HG03175 (cell line): ENCODE measurements at regions not wholly inside any gene's neighbourhood (a gene's known extent, or its start where the extent isn't known, plus 50 kb on each side); places are given as distances from the start of the nearest gene placed in this dataset.
A peak's percentile ranks its signal among the peaks of the same experiment; 100 is the strongest.

Source experiments
- ATAC-seq: cut with Tn5 transposase; IDR thresholded peaks from one replicate; pipeline ENCODE4 v1.9.1; 2021; ENCODE audit warnings: mild to moderate bottlenecking, moderate library complexity; ENCODE audit not compliant: unreplicated experiment

DNA sequence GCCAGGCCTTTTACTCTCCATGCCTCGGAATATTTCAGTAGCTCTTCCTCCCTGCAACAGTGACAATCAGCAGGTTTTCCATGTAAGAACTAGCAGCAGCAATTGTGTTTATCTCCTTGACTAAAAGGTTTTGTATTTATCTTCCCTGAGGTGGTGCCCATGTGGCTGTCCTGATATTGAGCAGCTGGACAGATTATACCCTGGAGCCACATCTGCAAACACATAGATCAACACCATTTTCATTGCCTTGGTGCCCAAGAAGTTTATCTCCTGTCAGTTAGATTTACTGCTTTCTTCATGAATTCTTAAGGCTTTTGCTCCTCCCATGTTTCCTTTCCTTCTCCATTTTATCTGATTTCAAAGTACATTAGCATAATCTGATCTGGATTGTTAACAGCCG, 378.4 kb downstream of the SPATA31D1 start:
- ATAC-seq, result no peak

- no peak for ATAC-seq
Observed at GRCh38 chr9:82367929-82368328, 379.4 kb downstream of the SPATA31D1 start.

DNA sequence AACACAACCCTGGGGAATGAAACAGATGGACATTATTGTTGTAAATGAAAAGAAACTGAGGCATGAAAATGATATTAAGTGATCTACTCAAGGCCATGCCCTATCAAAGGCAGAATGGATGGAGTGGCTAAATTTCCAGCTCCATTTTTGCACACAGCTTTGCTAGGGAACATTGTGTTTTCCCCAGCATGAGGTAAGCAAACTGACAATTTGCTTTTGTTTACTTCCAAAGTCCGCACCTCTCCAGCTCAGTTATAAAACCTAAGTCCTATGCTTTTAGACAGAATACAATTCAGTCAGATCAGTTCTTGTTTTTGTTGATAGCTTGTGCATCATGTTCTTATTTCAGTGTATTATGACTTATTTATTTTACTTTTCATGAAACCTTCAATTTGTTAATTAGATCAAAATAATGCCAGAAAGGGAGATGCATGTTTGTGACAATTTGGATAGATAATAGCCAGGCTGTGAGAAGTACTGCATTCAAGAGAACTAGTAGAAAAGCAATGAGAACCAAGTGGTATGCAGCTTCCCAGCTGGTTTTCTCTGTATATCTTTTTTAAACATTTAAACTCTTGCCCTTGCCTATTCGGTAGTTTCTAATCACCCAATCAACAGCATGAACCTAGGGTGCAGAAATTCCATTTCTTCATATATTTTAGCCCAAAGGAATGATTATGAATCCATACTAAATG, 380.8 kb downstream of the SPATA31D1 start:
- ATAC-seq, result no peak

- no peak for ATAC-seq
Observed at GRCh38 chr9:82375041-82375440, 386.5 kb downstream of the SPATA31D1 start.

GRCh38 chr9:82376677-82377232, 388.2 kb downstream of the SPATA31D1 start:
- no peak for ATAC-seq

DNA sequence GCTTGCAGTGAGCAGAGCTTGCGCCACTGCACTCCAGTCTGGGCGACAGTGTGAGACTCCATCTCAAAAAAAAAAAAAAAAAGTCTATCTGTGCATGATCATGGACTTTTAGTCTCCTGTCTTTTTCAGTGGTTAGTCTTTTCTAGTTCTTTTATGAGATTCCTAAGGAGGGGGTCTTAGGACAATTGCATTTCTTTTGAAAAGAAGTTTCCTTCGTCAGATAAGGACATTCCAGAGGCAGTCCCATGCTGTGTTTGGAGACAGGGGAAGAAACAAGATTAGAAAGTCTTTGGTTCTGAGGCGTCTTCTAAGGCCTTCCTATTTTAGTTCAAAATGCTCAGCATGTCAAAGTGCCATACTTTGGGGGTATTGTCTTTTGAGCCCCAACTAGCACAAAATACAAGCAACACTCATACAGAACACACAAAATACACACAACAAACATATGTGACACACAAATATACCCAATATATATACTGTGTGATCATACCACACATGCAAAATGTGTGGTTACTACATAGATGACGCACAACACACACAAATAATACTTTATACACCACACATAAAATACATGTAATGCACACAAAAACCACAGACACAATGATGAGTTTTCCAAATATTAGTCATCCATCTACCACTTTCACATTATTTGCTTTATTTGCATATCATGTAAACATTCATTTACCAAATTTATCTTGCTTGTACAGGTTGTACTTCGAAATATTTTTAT, 394.5 kb downstream of the SPATA31D1 start:
- ATAC-seq, result no peak

DNA sequence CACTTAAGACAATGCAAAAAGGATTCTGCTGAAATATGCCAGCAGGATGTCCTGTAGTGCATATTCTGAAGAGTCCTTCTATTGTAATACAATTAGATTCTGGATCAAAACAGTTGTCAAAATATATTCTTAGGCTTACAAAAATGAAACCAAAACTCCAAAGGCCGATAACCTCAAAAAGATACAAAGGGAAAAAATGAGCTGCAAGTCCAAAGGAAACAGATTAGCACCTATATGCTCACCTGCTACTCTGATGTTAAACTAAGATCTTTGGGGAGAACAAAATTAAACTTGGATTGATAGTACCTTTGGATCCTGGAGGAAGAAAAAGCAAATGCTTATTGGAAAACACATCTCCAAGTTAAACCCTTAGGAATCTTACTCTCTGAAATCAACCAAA, 397.1 kb downstream of the SPATA31D1 start:
- ATAC-seq, result no peak

DNA sequence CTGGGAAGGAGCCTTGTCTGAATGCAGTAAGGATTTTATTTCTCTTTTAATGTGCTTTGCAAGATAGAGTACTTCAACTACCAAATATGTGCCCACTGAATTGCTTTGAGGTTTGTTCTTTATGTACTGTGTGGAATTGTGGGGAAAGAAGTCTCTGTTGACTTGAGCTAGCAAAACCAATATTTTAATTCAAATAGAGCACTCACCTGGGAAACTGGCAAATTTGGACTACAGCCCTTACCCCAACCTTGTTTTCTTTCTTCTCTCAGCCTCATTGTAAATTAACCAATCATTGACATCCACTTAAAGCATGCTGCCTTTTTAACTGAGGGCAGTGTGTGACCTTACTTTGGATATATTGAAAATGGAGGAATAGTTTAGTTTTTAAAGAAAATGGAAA, 409.0 kb downstream of the SPATA31D1 start:
- no peak for ATAC-seq

DNA sequence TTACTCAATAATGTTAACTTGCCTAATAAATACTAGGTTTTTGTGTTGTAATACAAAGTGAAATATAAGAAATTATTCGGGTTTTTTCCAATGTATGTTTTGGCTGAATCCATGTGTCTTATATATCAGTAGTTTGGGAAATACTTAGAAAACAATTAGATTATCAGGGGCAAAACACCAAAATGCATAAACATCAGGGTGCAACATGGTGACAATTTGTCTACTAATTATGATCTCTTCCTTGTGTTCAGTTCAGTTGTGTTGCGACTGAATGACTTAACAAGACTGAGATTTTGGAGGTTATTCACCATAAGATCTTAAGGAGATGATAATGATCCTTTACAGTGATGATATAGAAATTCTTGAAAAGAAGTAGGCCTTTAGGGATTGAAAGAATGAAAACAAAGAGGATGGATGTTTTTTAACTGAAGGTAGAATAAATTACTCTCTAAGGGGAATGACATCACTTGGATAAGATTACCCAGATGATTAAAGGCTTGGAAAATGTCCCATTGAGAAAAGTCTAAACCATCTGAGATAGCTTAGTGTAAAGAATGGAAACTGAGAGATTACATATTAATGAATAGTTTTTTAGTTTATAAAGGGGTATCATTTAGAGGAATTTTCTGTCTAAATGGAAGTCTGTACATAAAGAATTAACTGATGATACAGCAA, 415.8 kb downstream of the SPATA31D1 start:
- no peak for ATAC-seq

DNA sequence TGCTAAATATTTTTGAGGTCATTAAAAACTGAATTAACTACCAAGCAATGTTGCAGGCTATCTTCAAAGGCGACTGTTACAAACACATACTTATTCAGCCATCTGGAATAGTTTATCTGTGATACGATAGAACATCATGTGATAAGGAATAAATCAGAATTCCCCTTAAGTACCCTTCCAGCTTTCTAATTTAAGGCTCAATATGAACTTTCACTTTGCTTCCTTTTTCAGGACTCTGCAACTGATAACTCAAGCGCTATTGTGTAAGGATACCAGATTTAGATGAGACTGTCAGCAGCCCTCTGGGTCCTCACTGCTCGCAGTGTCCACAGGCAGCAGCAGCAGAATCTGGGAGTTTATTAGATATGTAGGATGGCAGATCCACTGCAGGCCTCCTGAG, 416.3 kb downstream of the SPATA31D1 start:
- ATAC-seq, result no peak

DNA sequence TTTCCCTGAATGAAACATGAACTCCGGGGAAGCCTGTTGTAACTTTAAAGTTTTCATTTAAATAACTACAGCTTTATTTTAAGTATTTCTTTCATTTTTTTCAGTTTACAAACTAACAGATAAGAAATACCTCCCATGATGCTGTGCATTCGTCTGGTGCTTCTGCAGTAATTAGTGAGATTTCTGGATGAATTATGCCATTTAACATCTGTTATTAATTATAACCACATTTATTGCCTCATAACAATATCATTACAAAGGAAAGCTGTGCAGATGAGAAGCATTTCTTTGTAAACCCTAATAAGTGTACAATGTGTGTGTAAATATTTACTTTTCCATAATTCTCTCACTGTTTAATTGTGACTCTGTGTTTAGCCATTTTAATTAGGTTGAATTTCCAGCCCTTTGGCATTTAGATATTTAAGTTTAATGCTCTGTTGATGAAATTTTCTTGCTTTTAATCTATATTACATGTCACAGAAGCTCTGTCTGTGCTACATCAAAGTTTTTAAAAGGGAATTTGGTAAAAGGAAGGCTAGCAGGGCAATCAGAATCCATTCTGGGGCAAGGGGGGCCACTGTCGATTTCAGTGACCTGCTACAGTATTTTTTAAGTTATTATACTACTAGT, 418.0 kb downstream of the SPATA31D1 start:
- no peak for ATAC-seq

DNA sequence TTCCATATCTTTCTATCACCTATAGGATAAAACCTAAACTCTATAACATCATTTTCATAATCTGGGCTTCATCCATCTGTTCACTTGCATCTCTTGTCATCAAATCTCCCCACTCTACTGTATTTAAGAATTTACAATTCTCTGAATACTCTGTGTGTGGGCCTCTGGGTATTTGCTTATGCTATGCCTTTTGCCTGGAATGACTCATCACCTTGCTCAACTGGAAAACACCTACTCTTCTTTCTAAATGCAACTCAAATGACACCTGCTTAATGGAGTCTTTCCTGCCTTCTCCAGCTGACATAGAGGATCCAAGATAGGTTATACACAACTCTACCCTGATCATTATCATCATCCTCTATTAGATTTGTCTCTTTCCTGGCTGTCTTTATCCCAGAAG, 421.7 kb downstream of the SPATA31D1 start:
- ATAC-seq, result peak; percentile 88

DNA sequence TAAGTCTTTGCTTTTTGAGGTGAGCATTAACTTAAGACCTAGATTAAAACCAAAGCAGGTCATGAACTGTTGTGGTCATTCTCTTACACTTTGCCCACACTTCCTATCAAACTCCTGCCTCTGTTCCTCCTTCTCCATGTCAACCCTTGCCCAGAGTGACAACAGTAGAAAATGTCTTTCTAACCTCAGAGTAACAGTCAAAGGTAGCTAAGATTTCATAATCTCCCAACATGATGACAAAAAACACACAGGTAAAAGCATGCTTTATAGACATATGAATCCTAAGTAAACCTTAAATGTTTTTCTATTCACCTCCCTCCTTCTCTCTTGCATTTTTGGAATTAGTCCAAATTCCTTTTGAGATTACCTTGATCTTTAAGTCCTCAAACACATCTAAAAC, 422.3 kb downstream of the SPATA31D1 start:
- no peak for ATAC-seq

GRCh38 chr9:82412586-82413305, 424.2 kb downstream of the SPATA31D1 start:
- ATAC-seq, result no peak

DNA sequence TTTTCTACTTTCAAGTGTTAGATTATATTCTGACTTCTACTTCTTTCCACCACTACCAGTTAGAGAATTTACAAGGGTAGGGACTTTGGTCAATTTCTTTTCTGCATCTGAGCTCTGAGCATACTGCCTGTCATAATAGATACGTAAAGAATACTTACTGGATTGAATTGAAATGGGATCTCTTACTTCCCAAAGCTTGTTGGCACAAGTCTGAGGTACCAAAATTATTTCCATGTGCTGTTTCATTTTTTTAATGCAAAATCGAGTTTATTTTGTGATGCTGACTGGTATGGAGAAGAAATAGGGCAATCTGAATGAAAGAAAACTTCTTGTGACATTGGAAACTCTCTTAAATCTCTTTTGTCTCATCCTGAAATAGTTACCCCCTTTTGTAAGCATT, 428.9 kb downstream of the SPATA31D1 start:
- no peak for ATAC-seq

- no peak for ATAC-seq
Observed at GRCh38 chr9:82418334-82418733, 429.8 kb downstream of the SPATA31D1 start.

DNA sequence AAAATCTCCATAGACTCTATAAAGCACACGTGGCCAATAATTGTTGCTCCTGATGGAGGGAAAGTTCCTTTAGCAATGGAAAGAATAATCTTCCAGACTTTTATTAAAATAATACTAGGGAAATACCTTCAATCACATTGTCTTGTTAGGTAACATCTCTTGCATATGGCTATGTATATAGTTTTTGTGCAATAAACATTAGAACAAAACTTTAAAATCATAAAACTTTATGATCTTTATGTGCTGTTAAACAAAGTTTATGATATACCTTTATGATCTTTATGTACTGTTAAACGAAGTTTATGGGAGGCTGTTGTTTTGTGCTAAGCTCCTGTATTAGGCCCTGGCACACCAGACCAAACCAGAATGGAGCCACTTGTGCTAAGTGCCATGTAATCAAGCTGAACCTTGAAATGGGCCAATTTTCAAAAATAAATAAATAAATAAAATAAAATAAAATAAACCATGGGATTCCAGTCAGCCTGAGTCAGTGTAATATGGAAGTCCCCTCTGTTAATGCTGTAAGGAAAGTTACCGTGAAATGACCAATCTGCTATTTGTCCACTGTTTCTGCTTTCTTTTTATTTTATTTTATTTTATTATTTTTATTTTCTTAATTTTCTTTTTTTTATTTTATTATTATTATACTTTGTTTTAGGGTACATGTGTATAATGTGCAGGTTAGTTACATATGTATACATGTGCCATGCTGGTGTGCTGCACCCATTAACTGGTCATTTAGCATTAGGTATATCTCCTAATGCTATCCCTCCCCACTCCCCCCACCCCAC, 431.3 kb downstream of the SPATA31D1 start:
- no peak for ATAC-seq

- no peak for ATAC-seq
Observed at GRCh38 chr9:82421498-82421897, 432.9 kb downstream of the SPATA31D1 start.

GRCh38 chr9:82423700-82424099, 435.1 kb downstream of the SPATA31D1 start:
- no peak for ATAC-seq

GRCh38 chr9:82424599-82425120, 436.1 kb downstream of the SPATA31D1 start:
- no peak for ATAC-seq
